HFF-Myc (cell line): ENCODE measurements at regions not wholly inside any gene's neighbourhood (a gene's known extent, or its start where the extent isn't known, plus 50 kb on each side); places are given as distances from the start of the nearest gene placed in this dataset.

Source experiments
- DNase-seq: peaks from one replicate; pipeline ENCODE4 v3.0.0-alpha.2; 2011; ENCODE audit warnings: low read depth; ENCODE audit errors: extremely low read depth
- H3K4me3 ChIP-seq: replicated peaks from 2 replicates; pipeline ENCODE4 v1.5.1; 2011; ENCODE audit warnings: low read depth, mild to moderate bottlenecking, control low read depth, low read length
- TF ChIP-seq, protein P1 (sequence below): IDR thresholded peaks from 2 replicates; pipeline ENCODE4 v1.5.1; 2012; ENCODE audit warnings: mild to moderate bottlenecking, low read depth, low read length, control low read depth; ENCODE audit errors: missing control alignments

DNA sequence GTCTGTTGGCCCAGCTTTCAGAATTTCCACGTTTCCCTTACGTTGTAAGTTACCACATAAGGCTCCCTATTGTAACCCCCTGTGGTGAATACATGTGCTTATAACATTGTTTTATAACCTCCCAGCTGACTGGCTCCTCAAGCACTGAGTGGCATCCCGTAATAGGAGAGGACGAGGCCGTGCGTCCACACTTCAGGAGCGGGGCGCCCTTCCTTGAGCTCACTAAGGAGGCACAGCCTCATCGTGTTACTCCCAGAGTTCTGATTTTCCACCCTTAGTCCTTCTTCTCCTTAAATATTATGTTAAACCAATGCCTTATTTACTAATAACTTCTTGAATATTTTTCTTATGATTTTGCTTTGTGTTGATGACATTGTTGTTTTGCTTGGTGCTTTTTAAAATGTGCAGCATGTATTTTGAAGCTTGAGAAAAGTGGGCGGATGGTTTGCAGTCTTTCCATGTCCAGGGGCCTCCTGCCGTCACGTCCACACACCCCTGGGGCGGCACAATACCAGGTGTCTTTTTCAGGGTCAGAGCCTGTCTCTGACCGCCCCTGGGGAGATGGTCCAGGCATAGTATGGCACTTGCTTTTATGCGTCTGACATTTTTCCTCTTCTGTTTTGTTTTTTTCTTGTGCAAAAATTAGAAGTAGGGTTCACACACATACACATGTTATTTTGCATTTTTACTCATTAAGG, 181.8 kb downstream of the DLL1 start:
- no peak for DNase-seq
- no peak overlapping the region for H3K4me3 ChIP-seq
- TF ChIP-seq, protein P1, sequence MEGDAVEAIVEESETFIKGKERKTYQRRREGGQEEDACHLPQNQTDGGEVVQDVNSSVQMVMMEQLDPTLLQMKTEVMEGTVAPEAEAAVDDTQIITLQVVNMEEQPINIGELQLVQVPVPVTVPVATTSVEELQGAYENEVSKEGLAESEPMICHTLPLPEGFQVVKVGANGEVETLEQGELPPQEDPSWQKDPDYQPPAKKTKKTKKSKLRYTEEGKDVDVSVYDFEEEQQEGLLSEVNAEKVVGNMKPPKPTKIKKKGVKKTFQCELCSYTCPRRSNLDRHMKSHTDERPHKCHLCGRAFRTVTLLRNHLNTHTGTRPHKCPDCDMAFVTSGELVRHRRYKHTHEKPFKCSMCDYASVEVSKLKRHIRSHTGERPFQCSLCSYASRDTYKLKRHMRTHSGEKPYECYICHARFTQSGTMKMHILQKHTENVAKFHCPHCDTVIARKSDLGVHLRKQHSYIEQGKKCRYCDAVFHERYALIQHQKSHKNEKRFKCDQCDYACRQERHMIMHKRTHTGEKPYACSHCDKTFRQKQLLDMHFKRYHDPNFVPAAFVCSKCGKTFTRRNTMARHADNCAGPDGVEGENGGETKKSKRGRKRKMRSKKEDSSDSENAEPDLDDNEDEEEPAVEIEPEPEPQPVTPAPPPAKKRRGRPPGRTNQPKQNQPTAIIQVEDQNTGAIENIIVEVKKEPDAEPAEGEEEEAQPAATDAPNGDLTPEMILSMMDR: no peak

DNA sequence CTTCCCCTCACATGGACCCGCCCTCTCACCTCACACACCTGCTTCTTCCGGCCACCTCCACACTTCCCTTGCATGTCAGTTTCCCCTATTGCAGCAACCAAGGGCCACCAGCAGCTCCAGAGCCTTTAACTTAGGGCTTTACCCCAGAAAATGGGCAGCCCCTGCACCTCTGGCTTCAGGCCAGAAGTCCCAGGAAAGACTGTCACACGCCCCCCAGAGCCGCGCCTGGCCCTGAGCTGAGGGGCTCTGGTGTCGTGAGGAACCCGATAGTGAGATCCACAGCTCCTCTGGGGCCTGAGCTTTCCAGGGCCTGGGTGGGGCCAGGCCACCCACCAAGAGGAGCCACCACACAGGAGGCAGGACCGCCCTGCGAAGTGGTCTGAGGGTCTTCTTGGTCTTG, 182.4 kb downstream of the DLL1 start:
- DNase-seq: no peak
- TF ChIP-seq, protein P1: no peak
- no peak overlapping the region for H3K4me3 ChIP-seq

DNA sequence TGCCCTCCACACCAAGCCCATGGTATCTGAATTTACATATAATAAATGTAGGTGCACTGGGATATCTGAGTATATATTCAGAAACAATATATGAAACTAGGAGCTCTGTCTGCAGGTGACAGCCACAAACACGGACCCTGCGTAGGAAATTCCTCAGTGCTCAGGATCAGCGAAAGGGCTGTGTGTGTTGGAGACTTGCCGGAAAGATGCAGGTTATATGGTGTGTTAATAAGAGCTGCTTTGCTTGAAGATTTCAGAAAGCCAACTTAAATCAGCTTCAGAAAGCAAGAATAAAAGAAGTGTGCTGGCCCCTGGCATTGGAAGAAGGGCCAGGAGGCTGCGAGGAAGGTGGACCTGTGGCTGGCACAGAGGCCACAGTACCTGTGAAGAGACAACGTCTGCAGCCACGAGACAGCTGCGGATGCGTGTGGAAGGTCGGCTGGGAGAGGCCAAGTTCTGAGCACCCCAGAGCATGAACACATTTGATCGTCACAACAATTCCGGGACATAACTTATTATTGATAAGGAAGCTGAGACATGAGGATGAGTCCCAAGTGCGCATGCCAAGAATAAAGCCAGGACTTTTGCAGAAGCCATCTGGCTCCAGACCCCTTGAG, 183.2 kb downstream of the DLL1 start:
- no peak overlapping the region for H3K4me3 ChIP-seq
- DNase-seq: no peak
- TF ChIP-seq, protein P1: no peak

DNA sequence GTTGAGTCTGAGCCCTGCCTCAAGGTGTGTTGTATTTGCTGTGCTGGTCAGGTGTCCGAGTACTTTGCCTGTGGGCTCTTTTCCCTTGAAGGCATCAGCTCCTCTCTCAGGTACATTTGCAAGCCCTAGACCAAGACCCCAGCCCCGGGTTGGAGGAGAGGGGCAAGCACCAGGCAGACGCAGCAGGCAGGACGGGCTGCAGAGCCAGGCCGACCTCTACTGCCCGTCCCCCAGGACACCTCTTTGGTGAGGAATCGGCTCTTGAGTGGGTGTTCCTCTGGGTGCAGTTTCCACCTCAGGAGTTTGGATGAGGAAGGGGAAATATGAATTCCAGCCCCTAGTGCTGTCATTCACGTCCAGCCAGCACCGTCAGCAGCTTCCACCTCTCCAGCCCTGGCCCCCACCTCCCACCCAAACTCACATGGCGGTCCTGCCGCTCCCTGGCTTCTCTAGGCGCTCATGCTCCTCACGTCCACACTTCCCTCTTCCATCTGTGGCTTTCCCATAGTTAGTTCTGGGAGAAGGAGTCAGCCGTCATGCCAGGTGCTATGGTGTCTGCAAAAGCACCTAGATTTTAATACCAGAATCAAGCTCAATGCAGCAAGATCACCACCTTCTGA, 183.9 kb downstream of the DLL1 start:
- DNase-seq: no peak
- no peak overlapping the region for H3K4me3 ChIP-seq
- TF ChIP-seq, protein P1: no peak

DNA sequence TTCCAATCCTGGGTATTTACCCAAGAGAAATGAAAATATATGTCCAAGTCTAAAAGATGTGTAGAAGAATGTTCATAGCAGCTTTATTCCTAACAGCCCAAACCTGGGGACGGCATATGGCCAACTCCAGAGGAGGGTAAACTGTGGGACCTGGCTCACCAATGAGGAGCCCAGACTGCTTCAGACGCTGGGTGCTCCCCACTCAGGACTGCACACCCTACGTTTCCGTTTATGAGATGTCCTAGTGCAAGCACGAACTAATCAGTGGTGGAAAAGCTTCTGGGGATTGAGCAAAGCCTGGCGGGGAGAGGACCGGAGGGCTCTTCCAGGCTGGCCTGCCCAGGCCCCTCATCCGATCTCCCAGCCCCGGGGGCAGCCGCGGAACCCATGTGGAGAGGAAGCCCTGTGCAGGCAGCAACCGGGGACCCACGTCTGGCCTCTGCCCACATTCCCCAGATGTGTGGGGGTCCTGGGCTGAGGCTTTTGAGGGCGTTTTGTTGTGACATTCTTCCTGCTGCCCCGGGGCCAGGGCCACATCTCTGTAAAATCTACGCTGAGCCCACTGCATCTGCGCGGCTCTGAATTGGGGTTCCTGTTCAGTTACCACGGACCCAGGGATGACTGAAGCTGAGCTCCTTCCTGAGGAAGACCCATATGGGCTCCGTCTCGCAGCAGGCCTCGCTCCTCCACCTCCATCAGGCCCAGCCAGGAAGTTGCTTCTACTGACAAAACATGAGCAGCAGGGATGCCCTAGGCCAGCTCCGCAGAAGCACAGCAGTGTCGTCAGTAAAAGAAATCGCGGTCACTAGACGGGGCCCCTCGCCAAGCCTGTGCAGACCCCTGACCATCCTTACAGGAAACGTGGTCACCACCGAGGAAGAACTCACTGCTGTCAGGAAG, 188.0 kb downstream of the DLL1 start:
- TF ChIP-seq, protein P1: no peak
- no peak for DNase-seq
- H3K4me3 ChIP-seq: no peak overlapping the region

DNA sequence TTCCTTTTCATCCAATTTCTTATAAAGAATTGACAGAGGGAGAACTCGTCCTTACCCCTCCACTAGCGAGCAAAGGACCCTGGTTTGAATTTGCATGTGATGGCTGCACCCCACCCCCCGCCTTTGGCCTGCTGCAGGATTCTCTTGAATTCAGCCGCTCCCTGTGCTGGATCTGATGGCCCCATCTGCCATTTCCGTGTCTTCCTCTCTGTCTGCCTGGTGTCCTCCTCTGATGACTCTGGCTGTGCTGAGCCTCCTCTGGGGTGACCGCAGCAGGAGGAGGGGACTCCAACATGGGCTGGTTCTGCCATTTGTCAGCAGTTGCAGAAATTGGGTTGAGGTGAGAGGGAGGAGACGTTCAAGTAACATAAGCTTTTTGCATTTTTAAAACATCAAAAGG, 188.8 kb downstream of the DLL1 start:
- no peak for DNase-seq
- no peak overlapping the region for H3K4me3 ChIP-seq
- TF ChIP-seq, protein P1: no peak
